Mucosa of descending colon (tissue), 3 donors: ENCODE measurements at regions not wholly inside any gene's neighbourhood (a gene's known extent, or its start where the extent isn't known, plus 50 kb on each side); places are given as distances from the start of the nearest gene placed in this dataset.

Source experiments
- ATAC-seq: fragments of 200-7000 bp; cut with Tn5 transposase; one replicate; pipeline ENCODE4 v1.9.1; 2020; ENCODE audit warnings: mild to moderate bottlenecking, moderate library complexity
- DNase-seq, 3 donors: peaks; one replicate each; pipeline ENCODE4 v3.0.0-alpha.2; 2020
- H3K36me3 ChIP-seq: fragments of 200-600 bp; one replicate; pipeline ENCODE4 v1.8.0; 2021; ENCODE audit warnings: low read depth, mild to moderate bottlenecking
- H3K4me1 ChIP-seq: fragments of 200-600 bp; one replicate; pipeline ENCODE4 v1.8.0; 2021; ENCODE audit warnings: low read depth, mild to moderate bottlenecking
- H3K4me3 ChIP-seq: fragments of 200-600 bp; one replicate; pipeline ENCODE4 v1.8.0; 2021; ENCODE audit warnings: mild to moderate bottlenecking
- H3K9me3 ChIP-seq: fragments of 200-600 bp; one replicate; pipeline ENCODE4 v1.8.0; 2021; ENCODE audit warnings: mild to moderate bottlenecking
- CTCF ChIP-seq: fragments of 200-600 bp; IDR thresholded peaks from one replicate; pipeline ENCODE4 v1.8.0; 2022; ENCODE audit warnings: antibody characterized with exemption, mild to moderate bottlenecking
- intact Hi-C, 2 donors: fragments of 100-400 bp; cut with DNase I in 1 of 2; cut with micrococcal nuclease in 1 of 2; formaldehyde crosslinking; loops; one replicate each; pipeline versions ENCODE4 v1.11.0 to v1.11.1; 2022; cut with DNase I, micrococcal nuclease
- donor health status: DM: no; HTN: no; CAD: no; lungs with moderate emphysema.
- donor health status: DM: no; HTN: no; CAD: no.
- donor health status: DM: no; HTN: yes; CAD: no.

DNA sequence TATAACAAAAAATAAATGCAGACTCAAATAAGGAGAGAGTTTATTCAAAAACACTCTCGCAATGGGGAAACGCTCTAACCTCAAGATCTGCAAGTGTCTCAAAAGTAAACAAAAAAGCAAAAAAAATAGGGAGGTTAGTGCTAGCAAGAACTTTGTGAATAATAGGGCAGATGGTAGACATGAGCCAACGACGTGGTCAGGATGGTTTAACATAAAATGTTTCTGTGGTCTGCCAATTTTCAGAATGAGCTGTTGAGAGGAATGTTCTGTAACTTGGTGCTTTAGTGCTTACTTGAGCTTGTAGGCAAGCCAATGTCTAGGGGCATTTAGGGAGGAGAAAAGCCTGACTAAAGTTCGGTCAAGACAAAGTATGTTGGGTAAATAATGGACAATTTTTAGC, 1813.9 kb upstream of the CDH6 start:
- no peaks in the 10 kb centered on the region for H3K4me1 ChIP-seq
- no peak overlapping the region for H3K4me3 ChIP-seq
- intact Hi-C loops, result no loop called here
- no peak for TF ChIP-seq CTCF
- no peaks in the 10 kb centered on the region for H3K9me3 ChIP-seq
- DNase-seq (no peak), ATAC-seq (no peak)
- no peaks in the 10 kb centered on the region for H3K36me3 ChIP-seq

DNA sequence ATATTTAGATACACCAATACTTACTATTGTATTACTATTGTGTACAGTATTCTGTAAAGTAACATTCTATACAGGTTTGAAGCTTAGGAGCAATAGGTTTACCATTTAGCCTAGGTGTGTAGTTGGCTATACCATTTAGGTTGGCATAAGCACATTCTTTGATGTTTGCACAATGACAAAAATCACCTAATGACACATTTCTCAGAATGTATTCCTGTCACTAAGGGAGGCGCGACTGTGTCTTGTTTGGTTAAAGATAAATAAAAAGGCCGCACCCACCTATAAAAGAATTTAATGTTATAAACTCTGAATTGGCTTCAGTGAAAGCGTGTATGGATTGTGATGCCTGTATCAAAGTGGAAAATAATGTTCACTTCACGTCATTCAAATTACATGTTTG, 1815.4 kb upstream of the CDH6 start:
- no peaks in the 10 kb centered on the region for H3K36me3 ChIP-seq
- ATAC-seq (no peak), DNase-seq (no peak)
- H3K9me3 ChIP-seq, result no peaks in the 10 kb centered on the region
- no peak for TF ChIP-seq CTCF
- no peaks in the 10 kb centered on the region for H3K4me1 ChIP-seq
- no peak overlapping the region for H3K4me3 ChIP-seq
- intact Hi-C loops, result no loop called here

DNA sequence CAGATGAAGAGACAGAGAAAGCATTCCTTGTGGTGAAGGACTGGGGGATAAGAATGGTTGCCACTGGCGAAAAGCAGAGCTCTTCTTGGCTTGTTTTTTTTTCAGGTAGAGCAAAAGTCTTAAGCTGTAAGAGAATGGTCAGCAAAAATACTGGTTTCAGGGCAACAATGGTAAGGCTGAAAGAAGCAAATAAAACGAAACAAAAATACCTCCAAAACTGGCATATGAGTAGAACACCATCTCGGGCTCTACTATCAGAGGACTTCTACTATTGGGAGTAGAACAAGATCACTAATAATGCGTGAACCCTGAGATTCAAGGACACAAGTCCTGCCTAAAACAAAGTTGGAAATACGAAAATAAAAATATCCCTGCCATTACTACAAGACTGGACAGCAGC, 1823.2 kb upstream of the CDH6 start:
- intact Hi-C loops, result no loop called here

DNA sequence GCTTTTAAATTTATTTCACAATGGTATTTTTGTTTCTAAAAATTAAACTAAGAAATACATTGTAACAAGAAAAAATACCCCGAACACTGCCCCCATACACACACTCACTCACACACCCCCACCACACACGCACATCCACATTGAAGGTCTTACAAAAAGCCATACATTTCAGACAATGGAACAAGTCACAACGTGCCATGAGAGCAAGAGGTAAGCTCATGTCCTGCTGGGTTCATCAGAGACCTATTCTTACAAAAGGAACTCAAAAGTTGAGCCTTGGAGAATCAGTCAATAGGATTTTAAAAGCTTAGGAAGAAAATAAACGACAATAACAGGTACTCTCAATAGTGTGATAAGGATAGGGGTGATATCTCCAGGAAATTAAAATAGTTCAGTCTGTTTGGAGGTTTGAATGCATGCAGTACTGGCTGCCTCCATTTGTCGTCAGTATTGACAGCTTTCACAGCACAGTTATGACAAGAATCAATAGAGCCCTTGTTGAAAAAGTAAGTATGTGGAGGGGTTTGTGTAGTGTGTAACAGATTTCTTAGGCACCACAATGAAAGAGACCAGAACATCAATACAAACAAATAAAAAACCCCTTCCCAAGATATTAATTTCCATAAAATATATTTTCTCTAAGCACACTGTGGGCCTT, 1826.2 kb upstream of the CDH6 start:
- no peaks in the 10 kb centered on the region for H3K4me1 ChIP-seq
- ATAC-seq (no peak), DNase-seq (no peak)
- H3K9me3 ChIP-seq, result peaks cover 8% of the 10 kb centered on the region
- intact Hi-C loops, result no loop called here
- no peak for TF ChIP-seq CTCF
- H3K4me3 ChIP-seq, result no peak overlapping the region
- no peaks in the 10 kb centered on the region for H3K36me3 ChIP-seq

More for the DNA sequence above, 1823.2 kb upstream of the CDH6 start:
- Histone ChIP-seq H3K36me3 (no peaks in the 10 kb centered on the region), H3K4me3 (no peak overlapping the region), H3K9me3 (peaks cover 8% of the 10 kb centered on the region), H3K4me1 (no peaks in the 10 kb centered on the region)
- DNase-seq (no peak), ATAC-seq (no peak)
- no peak for TF ChIP-seq CTCF

- no peak for DNase-seq
- no peak for ATAC-seq
- intact Hi-C loops, result no loop called here
Measured at GRCh38 chr5:29351170-29351569, 1842.3 kb upstream of the CDH6 start.

More at GRCh38 chr5:29351170-29351569, 1842.3 kb upstream of the CDH6 start:
- H3K4me1 ChIP-seq, result no peaks in the 10 kb centered on the region
- no peak overlapping the region for H3K4me3 ChIP-seq
- TF ChIP-seq CTCF, result no peak
- H3K36me3 ChIP-seq, result no peaks in the 10 kb centered on the region
- H3K9me3 ChIP-seq, result peaks cover 20% of the 10 kb centered on the region
